Glomerular visceral epithelial cell (primary cell): ENCODE measurements at regions not wholly inside any gene's neighbourhood (a gene's known extent, or its start where the extent isn't known, plus 50 kb on each side); places are given as distances from the start of the nearest gene placed in this dataset.

Source experiments
- DNase-seq: peaks from one replicate; pipeline ENCODE4 v3.0.0-alpha.2; 2016; ENCODE audit errors: extremely low spot score

- no peak for DNase-seq
These were observed 1147.8 kb downstream of the BRD1 start for GRCh38 chr22:48679656-48680555.

- no peak for DNase-seq
These were observed 1149.2 kb downstream of the BRD1 start for GRCh38 chr22:48678171-48679135.

GRCh38 chr22:48677621-48678020 is 1150.1 kb downstream of the BRD1 start:
- no peak for DNase-seq

DNA sequence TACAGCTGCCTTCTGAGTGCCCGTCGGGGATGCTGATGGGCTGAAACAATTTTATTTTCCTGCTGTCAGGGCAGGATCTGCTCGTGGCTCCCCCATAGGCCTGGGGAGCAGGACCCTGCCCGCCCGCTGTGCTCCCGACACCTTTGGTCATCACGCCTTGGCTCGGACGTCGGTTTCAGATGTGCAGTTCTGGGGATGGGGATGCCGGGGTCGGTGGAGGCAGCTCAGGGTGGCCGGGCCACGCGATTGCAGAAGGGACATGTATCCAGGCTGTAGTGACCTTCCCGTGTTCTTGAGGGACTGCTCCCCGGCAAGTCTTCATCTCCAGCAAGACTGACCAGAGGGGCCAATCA is 1150.5 kb downstream of the BRD1 start:
- no peak for DNase-seq

- no peak for DNase-seq
These were observed 1151.2 kb downstream of the BRD1 start for GRCh38 chr22:48676266-48677167.

DNA sequence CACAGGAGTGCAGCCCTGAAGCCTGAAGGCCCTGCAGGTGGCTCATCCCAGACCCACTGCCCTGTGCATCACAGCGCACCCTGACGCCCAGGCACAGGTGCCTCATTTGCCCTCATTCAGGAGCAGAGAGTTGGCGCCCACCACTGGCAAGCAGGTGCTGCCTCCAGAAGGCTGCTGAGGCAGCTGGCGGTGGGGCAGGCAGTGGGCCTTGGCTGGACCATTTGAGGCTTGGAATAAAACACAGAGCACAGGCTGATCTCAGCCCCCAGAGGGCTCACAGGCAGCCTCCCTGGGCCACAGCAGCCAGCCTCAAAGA is 1151.9 kb downstream of the BRD1 start:
- no peak for DNase-seq

DNA sequence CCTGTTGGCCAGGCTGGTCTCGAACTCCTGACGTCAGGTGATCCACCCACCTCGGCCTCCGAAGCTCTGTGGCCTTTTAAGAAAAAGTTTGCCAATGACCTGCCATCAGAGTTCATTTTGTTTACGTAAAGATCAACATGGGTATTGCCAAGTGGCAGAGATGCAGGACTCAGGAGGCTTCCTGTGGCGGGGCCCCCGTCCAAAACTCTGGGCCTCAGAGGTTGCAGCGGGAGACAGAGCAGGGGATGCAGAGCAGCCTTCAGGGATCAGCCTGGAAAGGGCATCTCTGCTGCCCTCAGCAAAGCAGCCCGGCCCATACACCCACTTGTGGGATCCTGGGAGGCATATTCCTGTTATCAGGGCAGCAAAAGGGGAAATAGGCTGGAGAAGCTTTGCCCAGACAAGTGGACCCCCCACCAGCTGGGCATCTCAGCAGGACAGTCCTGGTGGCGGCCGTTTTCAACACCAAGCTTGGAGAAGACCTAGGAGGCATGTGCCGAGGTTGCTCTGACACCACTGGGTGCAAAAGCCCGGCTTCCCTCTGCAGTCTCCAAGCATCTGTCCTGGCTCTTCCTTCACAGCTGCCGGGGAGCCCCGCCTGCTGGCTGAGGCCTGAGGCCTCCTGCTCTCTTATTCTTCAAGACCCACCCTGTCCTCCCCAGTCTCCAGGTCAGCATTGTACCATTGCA is 1152.4 kb downstream of the BRD1 start:
- no peak for DNase-seq

DNA sequence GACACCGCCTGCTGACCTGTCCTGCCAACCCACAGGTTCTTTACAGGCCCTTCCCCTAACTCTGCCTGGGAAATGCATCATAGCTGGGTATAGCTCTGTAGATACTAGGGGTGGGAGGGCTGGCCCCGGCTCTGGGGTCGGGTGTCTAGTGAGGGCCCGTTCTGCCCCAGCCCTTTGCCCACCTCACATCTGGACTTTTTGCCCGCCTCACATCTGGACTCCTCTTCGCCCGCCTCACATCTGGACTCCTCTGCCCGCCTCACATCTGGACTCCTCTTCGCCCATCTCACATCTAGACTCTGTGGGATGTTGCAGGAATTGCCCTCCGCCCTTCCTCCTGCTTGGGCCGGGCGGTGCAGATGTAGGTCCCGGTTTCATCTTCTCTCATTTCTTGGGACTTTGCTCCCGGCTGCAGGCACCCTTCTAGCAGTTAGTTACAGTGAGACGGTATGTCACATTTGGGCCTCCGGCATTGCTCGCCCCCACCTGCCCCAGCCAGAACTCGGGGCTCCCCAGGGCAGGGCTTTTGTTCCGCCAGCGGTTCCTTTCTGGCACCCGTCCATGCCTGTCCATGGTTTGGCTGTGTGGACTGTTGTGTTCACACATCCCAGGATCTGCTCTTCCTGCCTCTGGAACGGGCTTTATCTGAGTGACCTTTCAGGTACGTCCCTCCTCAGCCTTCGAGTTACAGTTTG is 1153.7 kb downstream of the BRD1 start:
- no peak for DNase-seq

- no peak for DNase-seq
These were observed 1155.3 kb downstream of the BRD1 start for GRCh38 chr22:48672387-48672786.

DNA sequence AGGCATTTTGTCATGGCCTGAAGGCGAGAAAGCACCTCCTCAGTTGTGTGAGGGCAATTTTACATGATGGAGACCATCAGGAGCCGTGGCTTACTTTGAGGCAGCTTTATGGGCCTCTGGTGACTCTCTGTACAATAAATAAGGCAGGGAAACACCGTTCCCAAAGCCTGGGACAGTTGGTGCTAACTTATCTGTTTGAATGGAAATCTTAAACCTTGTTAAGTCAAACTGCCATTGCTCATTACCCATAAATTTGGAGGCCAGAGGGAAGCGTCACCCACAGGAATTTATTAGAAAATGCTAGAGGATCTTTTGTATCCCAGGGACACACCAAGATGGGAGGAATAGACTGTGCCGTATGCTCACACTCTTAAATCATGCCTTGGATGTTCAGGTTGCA is 1156.9 kb downstream of the BRD1 start:
- no peak for DNase-seq

DNA sequence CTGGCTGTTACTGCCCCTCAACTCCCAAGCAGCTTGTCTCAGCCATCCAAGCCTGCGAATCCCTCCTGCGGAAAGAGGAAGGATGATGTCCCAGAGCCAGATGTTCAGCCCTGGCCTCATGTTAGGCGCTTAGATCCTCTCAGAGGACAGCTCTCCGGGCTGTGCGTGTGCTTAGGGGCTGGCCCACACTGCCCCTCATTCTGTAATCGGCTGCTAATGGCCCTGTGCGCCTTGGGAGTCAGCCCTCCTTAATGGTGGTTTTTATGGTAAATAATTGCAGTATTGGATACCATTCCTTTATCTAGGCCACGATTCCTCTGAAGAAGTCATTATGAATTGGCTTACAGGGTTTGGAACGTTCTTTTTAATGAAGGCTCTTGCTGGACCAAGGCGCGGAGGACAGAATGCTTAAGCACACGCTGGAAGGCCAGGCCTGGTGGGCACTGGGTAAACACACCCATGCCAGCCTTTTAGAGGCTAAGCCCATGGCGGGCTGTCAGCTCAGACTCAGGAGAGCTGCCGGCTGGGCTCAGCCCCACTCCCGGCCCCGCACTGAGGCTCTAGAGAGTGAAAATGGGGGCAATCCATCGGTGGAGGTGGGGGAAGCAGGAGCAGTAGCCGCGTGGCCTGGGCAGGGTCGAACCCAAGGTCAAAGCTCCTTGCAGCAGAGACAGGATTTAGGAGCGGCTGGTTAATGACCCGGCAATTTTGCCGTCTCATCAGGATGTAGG is 1157.5 kb downstream of the BRD1 start:
- DNase-seq: no peak

DNA sequence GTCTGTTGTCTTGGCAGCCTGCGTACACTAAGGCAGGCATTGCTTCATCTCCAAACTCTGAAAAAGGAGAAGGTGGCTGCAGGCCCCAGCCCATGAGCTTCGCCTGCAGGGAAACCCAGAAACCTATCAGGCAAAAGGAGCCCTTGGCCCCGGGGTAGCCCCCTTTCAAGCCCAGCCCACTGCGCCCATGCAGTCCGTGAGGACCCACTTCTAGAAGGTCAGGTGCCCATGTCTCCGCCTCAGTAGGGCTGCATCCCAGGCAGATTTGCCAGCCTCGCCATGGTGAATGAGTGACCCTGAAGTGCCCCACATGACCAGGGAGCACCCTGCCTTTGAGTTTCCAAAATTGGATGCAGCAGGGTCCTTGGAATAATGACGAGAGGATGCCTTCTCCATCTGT is 1158.4 kb downstream of the BRD1 start:
- DNase-seq: no peak

GRCh38 chr22:48667289-48667688 is 1160.4 kb downstream of the BRD1 start:
- no peak for DNase-seq

DNA sequence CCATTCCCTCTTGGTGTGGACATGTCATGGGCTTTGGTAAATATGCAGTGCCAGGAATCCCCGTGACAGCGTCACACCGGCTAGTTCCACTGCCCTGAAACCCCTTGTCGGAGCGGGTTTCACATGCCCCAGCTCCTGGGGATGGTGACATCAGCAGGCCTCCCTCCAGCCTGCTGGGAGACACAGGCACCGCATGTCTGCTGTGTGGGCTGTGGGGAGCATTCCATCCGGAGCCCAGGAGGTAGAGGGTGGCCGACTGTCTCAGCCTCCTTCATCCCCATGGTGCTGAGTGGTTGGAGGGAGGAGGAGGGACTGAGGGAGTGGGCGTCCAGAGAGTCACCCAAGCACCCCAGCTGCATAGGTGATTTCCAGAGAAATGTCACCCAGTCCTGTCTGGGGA is 1161.1 kb downstream of the BRD1 start:
- DNase-seq: no peak

DNA sequence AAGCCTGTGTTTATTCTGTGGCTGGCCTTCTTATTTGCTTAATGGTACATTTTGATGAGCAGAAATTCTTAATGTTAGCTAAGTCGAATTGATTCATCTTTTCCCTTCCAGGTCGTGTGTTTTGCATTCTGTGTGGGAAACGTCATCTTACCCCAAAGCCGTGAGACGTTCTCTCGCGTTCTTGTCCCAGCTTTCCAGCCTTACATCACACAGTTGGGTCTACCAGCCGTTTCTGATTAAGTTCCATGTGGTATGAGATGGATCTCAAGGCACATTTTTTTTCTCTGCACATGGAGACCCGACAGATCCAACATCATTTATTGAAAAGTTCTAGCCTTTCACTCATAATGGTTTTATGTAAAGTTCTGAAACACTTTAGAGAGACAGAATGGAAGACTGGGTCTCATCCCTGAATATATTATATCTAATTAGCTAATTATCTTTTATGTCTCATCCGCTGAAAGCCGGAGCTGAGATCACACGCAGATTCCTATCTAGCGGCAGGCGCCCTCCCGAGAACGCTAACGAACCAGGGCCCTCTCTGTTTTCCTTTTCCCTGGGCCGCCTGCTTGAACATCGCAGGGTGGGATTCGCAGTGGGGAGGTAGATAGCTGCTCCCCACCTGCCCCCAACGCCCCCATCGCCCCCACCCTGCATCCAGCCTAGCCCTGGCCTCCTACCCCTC is 1162.2 kb downstream of the BRD1 start:
- DNase-seq: no peak

DNA sequence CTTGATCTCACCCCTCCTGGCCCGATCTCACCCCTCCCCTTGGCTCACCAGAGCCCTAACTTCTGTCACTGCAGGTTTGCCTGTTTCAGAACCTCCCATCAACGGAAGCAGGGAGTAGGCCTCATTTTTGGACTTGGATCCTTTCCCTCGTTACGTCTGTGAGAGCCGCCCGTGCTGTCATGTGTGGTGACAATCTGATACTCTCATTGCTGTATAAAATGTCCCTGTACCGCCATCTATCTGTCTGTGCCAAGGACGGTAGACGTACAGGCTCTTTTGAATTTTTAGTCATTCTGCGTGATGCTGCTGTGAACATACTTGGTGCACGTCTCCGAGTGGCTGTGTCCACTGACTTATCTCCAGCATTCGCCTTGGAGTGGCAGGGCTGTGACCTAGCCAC is 1163.1 kb downstream of the BRD1 start:
- no peak for DNase-seq

- DNase-seq: no peak
These were observed 1164.4 kb downstream of the BRD1 start for GRCh38 chr22:48663297-48663696.

GRCh38 chr22:48662476-48663135 is 1165.1 kb downstream of the BRD1 start:
- no peak for DNase-seq

DNA sequence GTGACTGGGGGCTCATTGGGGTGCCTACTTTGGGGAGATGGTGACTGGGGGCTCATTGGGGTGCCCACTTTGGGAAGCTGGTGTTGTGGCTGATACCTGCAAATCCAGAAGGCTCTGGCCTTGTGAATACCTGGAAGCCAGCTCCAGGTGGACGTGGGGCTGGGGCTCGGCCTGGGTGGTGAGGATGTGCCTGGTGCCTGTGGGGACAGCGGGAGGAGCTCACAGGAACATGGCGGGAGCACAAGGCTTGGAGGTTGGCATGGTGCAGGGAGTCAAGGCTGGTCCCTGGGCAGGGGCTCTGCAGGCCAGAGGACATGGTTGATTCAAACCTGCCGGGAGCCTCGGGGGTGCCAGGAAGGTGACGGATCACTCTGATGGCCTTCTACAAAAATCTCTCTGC is 1165.7 kb downstream of the BRD1 start:
- no peak for DNase-seq
